Activated T-helper 17 cell treated with anti-CD3 and anti-CD28 coated beads, Interleukin-2, amount 50 U/mL, for 72 hours (primary cell): ENCODE measurements at regions not wholly inside any gene's neighbourhood (a gene's known extent, or its start where the extent isn't known, plus 50 kb on each side); places are given as distances from the start of the nearest gene placed in this dataset.

ENCODE experiments used
- ATAC-seq: fragments of 150-1000 bp; cut with Tn5 transposase; replicated peaks from 2 replicates; pipeline ENCODE4 v1.10.0; 2021; ENCODE audit warnings: mild to moderate bottlenecking, moderate library complexity
- H3K27ac Mint-ChIP-seq: one replicate; pipeline ENCODE4 v1.8.0; 2022; ENCODE audit warnings: mixed read lengths
- H3K27me3 Mint-ChIP-seq: one replicate; pipeline ENCODE4 v1.8.0; 2022; ENCODE audit warnings: mixed read lengths
- H3K36me3 Mint-ChIP-seq: one replicate; pipeline ENCODE4 v1.8.0; 2022; ENCODE audit warnings: low read depth, mild to moderate bottlenecking, mixed read lengths
- H3K4me1 Mint-ChIP-seq: one replicate; pipeline ENCODE4 v1.8.0; 2022; ENCODE audit warnings: mixed read lengths
- H3K4me3 Mint-ChIP-seq: one replicate; pipeline ENCODE4 v1.8.0; 2022; ENCODE audit warnings: mild to moderate bottlenecking, mixed read lengths
- H3K9me3 Mint-ChIP-seq: one replicate; pipeline ENCODE4 v1.8.0; 2022; ENCODE audit warnings: mixed read lengths

DNA sequence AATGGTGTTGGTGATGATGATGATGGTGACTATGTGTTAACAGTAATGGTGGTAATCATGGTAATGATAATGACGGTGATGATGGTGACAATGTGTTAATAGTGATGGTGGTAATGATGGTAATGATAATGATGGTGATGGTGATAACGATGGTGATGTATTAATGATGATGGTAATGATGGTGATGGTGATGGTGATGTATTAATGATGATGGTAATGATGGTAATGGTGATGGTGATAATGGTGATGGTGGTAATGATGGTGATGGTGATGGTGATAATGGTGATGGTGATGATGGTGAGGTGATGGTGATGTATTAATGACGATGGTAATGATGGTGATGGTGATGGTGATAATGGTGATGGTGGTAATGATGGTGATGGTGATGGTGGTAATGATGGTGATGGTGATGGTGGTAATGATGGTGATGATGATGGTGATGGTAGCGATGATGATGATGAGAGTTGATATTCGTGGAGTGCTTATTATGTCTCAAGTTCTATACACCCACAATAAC lies 212.8 kb upstream of the NCKAP5 start:
- H3K4me3 Mint-ChIP-seq: no peak overlapping the region
- peaks cover 5% of the 10 kb centered on the region for H3K27me3 Mint-ChIP-seq
- H3K27ac Mint-ChIP-seq: no peak overlapping the region
- no peaks in the 10 kb centered on the region for H3K4me1 Mint-ChIP-seq
- H3K9me3 Mint-ChIP-seq: no peaks in the 10 kb centered on the region
- ATAC-seq: no peak
- no peaks in the 10 kb centered on the region for H3K36me3 Mint-ChIP-seq

DNA sequence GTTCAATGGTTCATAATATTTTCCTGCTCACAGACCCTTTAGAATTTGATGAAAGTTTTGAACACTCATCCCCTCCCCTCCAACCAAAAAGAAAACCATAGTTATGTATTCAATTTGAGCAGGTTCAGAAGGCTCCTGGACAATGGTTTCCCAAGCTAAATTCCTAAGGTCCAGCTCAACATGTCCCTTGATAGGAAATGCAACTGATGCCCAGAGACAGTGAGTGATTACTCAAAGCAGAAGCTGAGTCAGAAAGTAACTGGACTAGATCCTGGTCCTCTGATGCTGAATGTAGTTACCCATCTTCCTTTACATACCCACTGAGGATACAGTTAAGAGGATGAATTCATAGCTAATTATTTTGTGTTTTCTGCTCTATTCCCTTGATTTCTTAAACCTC lies 218.9 kb upstream of the NCKAP5 start:
- H3K27me3 Mint-ChIP-seq: peaks cover 19% of the 10 kb centered on the region
- no peaks in the 10 kb centered on the region for H3K9me3 Mint-ChIP-seq
- H3K4me1 Mint-ChIP-seq: no peaks in the 10 kb centered on the region
- H3K4me3 Mint-ChIP-seq: no peak overlapping the region
- no peaks in the 10 kb centered on the region for H3K36me3 Mint-ChIP-seq
- no peak overlapping the region for H3K27ac Mint-ChIP-seq
- ATAC-seq: no peak

DNA sequence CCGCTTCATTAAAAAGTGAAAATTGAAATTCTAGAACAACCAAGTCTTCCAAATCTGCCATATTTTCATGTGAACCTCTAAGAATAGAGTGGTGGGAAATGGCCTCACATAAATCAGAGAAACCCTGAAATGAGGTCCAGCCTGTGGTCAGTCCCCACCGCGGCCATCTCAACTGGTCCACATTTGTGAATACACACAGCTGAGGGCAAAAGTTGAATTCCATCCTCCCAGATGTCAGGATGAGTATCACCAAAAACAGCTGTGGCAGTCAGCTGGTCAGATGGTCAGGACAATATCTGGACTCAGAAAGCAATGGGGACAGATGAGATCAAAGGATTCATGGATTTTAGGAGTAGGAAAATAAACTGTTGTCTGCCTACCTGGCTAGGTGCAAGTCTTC lies 219.4 kb upstream of the NCKAP5 start:
- no peaks in the 10 kb centered on the region for H3K36me3 Mint-ChIP-seq
- H3K27ac Mint-ChIP-seq: no peak overlapping the region
- H3K4me1 Mint-ChIP-seq: no peaks in the 10 kb centered on the region
- ATAC-seq: no peak
- no peaks in the 10 kb centered on the region for H3K9me3 Mint-ChIP-seq
- H3K4me3 Mint-ChIP-seq: no peak overlapping the region
- peaks cover 19% of the 10 kb centered on the region for H3K27me3 Mint-ChIP-seq

- H3K27ac Mint-ChIP-seq: no peak overlapping the region
- no peaks in the 10 kb centered on the region for H3K4me1 Mint-ChIP-seq
- H3K4me3 Mint-ChIP-seq: no peak overlapping the region
- H3K9me3 Mint-ChIP-seq: no peaks in the 10 kb centered on the region
- peaks cover 14% of the 10 kb centered on the region for H3K27me3 Mint-ChIP-seq
- ATAC-seq: no peak
- H3K36me3 Mint-ChIP-seq: no peaks in the 10 kb centered on the region
Measured at GRCh38 chr2:133788386-133788785, 220.1 kb upstream of the NCKAP5 start.

DNA sequence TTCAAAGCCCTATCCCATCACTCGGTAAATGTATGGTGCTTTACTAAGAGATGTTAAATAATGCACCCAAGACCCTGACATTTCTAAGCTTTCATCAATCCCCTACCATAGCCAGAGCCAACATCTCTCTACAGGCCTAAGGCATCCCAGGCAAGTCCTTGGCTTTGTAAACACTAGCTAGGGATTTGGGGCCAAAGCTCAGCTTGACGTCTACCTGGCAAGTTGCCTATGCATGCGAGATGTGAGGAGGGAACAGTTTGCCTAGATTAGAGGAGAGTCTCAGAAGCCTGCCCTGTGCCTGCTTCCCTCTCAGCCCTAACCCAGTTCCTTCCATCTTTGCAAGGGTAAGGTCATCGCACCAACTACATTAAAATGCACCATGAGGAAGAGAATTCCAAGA lies 221.5 kb upstream of the NCKAP5 start:
- Mint-ChIP-seq H3K27me3 (peaks cover 18% of the 10 kb centered on the region), H3K4me1 (no peaks in the 10 kb centered on the region), H3K4me3 (no peak overlapping the region), H3K27ac (no peak overlapping the region), H3K9me3 (peaks cover 10% of the 10 kb centered on the region), H3K36me3 (no peaks in the 10 kb centered on the region)
- ATAC-seq: no peak

DNA sequence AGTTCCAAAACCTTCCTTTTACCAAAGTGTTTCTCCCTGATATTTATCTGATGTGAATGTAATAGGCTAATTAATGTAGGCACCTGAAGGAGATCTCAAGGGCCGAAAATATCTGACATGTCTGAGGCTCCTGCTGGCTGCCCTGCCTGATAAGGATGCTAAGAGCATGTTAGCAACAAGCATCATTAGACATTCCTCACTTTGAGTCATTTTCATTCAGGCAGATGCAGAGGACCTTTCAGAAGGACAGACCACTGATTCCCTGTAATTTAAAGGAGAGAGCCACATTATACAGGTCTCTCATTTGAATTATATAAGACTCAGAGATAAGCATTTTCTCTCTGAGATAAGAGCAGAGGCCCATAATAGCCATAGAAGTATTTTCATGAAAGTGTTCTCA lies 222.4 kb upstream of the NCKAP5 start:
- Mint-ChIP-seq H3K4me1 (no peaks in the 10 kb centered on the region), H3K9me3 (peaks cover 10% of the 10 kb centered on the region), H3K27me3 (peaks cover 18% of the 10 kb centered on the region), H3K27ac (no peak overlapping the region), H3K36me3 (no peaks in the 10 kb centered on the region), H3K4me3 (no peak overlapping the region)
- ATAC-seq: no peak

- Mint-ChIP-seq H3K36me3 (no peaks in the 10 kb centered on the region), H3K4me1 (no peaks in the 10 kb centered on the region), H3K4me3 (no peak overlapping the region), H3K9me3 (peaks cover 10% of the 10 kb centered on the region), H3K27ac (no peak overlapping the region), H3K27me3 (peaks cover 18% of the 10 kb centered on the region)
- no peak for ATAC-seq
Measured at GRCh38 chr2:133791191-133791590, 222.9 kb upstream of the NCKAP5 start.

- Mint-ChIP-seq H3K27me3 (peaks cover 18% of the 10 kb centered on the region), H3K4me1 (no peaks in the 10 kb centered on the region), H3K4me3 (no peak overlapping the region), H3K9me3 (peaks cover 10% of the 10 kb centered on the region), H3K27ac (no peak overlapping the region), H3K36me3 (no peaks in the 10 kb centered on the region)
- no peak for ATAC-seq
Measured at GRCh38 chr2:133792223-133792622, 224.0 kb upstream of the NCKAP5 start.

- ATAC-seq: no peak
- Mint-ChIP-seq H3K36me3 (no peaks in the 10 kb centered on the region), H3K27ac (no peak overlapping the region), H3K9me3 (peaks cover 10% of the 10 kb centered on the region), H3K4me3 (no peak overlapping the region), H3K27me3 (peaks cover 15% of the 10 kb centered on the region), H3K4me1 (no peaks in the 10 kb centered on the region)
Measured at GRCh38 chr2:133794114-133794513, 225.9 kb upstream of the NCKAP5 start.

- Mint-ChIP-seq H3K27me3 (peaks cover 29% of the 10 kb centered on the region), H3K27ac (no peak overlapping the region), H3K9me3 (no peaks in the 10 kb centered on the region), H3K36me3 (no peaks in the 10 kb centered on the region), H3K4me1 (no peaks in the 10 kb centered on the region), H3K4me3 (no peak overlapping the region)
- no peak for ATAC-seq
Measured at GRCh38 chr2:133801946-133802345, 233.7 kb upstream of the NCKAP5 start.

- Mint-ChIP-seq H3K4me1 (no peaks in the 10 kb centered on the region), H3K4me3 (no peak overlapping the region), H3K9me3 (no peaks in the 10 kb centered on the region), H3K27ac (no peak overlapping the region), H3K36me3 (no peaks in the 10 kb centered on the region), H3K27me3 (peaks cover 32% of the 10 kb centered on the region)
- no peak for ATAC-seq
Measured at GRCh38 chr2:133802409-133803039, 234.3 kb upstream of the NCKAP5 start.

DNA sequence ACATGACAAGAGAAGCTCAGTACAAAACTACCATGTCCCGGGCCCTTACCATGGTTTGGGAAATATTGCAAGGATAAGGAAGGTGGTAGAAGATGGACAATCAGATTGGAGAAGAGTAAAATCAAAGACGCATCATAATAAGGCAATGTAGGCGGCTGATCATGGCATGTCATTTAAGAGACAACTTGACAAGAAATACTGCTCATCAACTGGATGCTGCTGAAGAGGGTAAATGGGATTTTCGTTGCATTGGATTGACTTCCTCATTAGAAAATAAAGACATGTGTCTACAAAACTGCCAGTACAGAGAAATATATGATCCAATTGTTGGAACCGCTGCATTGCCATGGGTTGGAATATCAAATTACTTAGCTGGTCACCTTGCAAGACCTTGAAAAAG lies 238.3 kb upstream of the NCKAP5 start:
- Mint-ChIP-seq H3K4me1 (no peaks in the 10 kb centered on the region), H3K4me3 (no peak overlapping the region), H3K27me3 (peaks cover 41% of the 10 kb centered on the region), H3K9me3 (peaks cover 12% of the 10 kb centered on the region), H3K27ac (no peak overlapping the region), H3K36me3 (no peaks in the 10 kb centered on the region)
- no peak for ATAC-seq

DNA sequence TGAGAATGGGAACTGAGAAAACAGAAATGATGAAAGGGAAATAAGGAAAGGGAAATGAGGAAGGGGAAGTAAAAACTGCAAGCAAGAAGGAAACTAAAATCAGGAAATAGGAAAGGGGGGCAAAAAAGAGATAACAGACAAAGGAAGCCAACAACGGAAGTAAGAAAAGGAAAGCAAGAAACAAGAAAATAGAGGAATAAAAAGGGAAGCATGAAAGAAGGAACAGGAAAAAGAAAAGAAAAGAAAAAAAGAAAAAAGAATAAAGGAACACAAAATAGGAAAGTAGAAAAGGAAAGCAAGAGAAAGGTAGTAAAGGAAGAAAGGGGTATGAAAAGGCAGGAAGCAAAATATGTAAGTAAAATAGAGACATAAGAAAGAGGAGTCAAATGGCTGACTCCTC lies 241.2 kb upstream of the NCKAP5 start:
- no peak for ATAC-seq
- Mint-ChIP-seq H3K4me1 (no peaks in the 10 kb centered on the region), H3K27me3 (peaks cover 40% of the 10 kb centered on the region), H3K4me3 (no peak overlapping the region), H3K27ac (no peak overlapping the region), H3K36me3 (no peaks in the 10 kb centered on the region), H3K9me3 (peaks cover 12% of the 10 kb centered on the region)

DNA sequence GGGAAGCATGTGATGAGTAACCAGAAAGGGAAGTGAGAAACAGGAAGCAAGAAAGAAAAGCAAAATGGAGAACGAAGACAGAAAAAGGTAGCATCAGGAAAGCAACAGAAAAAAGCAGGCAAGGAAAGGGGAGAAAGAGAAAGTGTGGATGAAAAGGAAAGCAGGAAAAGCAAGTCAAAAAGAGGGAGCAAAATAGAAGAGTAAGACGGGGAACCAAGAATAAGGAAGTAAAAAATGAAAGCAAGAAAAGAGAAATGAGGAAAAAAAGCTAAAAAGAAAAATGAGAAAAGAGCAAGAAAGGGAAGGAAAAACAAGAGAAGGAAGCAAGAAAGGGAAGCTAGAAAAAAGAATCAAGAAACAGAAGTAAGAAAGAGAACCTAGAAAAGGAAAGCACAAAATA lies 242.3 kb upstream of the NCKAP5 start:
- Mint-ChIP-seq H3K4me1 (no peaks in the 10 kb centered on the region), H3K27ac (no peak overlapping the region), H3K9me3 (peaks cover 12% of the 10 kb centered on the region), H3K36me3 (no peaks in the 10 kb centered on the region), H3K4me3 (no peak overlapping the region), H3K27me3 (peaks cover 38% of the 10 kb centered on the region)
- no peak for ATAC-seq

- no peaks in the 10 kb centered on the region for H3K4me1 Mint-ChIP-seq
- peaks cover 12% of the 10 kb centered on the region for H3K9me3 Mint-ChIP-seq
- H3K4me3 Mint-ChIP-seq: no peak overlapping the region
- H3K27ac Mint-ChIP-seq: no peak overlapping the region
- H3K36me3 Mint-ChIP-seq: no peaks in the 10 kb centered on the region
- peaks cover 34% of the 10 kb centered on the region for H3K27me3 Mint-ChIP-seq
- no peak for ATAC-seq
Measured at GRCh38 chr2:133811409-133812125, 243.3 kb upstream of the NCKAP5 start.
